HG02973 (cell line): ENCODE measurements at regions not wholly inside any gene's neighbourhood (a gene's known extent, or its start where the extent isn't known, plus 50 kb on each side); places are given as distances from the start of the nearest gene placed in this dataset.

Source experiments
- ATAC-seq: cut with Tn5 transposase; IDR thresholded peaks from one replicate; pipeline ENCODE4 v1.9.1; 2021; ENCODE audit warnings: moderate library complexity; ENCODE audit not compliant: unreplicated experiment

DNA sequence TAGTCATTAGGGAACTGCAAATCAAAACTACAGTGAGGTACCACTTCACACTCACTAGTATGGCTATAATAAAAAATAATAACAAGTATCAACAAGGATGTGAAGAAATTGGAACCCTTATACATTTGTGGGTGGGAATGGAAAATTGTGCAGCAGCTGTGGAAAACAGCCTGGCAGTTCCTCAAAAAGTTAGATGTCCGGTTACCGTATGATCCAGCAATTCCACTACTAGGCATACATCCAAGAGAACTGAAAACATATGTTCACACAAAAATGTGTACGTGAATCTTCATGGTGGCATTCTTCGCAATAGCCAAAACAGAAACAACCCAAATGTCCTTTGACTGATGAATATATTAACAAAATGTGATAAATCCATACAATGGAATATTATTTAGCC is 187.9 kb upstream of the LYSMD4 start:
- no peak for ATAC-seq

DNA sequence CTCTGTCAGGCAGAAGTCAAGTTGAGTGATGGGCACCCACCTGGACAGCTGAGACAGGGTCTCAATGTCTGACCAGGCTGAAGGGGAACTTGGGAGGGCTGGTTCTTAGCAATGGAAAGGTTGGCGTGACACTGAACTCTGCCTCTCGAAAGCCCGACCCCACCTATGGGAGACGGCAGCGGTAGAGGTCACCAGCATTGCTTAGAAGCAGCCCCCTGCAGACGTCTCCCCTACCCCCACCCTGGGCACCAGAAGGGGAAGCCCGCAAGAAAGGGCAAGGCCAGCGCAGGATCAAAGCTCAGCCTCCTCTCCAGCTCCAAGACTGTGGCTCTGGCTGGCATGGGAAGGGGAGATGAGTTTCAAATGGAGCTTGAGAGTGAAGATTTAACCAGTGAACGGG is 184.8 kb upstream of the LYSMD4 start:
- ATAC-seq, result no peak

- ATAC-seq, result no peak
Measured at GRCh38 chr15:99917252-99917651, 184.0 kb upstream of the LYSMD4 start.

DNA sequence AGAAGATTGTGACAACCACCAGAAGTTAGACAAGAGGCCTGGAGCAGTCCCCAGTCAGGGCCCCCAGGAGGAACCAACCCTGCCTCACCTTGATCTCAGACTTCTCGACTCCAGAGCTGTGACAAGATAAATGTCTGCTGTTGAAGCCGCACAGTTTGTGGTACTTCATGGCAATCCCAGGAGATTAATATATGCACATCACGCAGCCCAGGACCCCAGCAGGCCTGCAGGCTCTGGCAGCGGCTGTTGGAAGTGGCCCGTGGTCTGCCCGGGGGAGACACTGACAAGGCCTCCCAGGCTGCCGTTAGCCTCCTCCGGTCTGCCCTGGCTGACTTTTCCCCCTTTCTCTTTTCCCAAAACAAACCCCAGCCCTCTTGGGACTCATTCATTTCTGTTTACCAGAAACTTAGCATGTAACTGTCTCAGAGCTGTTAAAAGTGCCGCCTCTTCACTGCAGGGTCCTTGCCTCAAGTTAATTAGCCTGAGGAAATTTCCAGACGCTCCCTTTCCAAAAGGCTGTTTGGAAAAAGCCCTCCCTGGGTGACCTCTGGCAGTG is 183.5 kb upstream of the LYSMD4 start:
- ATAC-seq, result no peak

DNA sequence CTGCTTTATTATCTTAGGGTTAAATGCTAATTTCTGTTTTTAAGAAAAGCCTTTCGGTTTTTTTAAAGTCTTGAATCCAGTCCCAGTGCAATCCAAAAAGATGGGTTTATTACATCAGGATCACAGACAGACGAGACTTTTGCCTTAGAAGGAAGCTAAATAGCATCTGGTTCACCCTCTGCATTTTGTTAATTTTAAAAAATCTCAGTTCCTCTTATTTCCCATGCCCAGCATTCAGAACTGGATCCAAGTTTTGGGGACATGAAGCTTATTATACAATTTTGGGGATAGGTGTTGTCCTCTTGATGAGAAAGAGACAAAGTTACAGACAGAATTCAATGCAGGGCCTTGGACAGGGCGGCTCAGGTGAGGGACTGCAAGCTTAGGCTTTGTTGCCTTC is 181.5 kb upstream of the LYSMD4 start:
- ATAC-seq, result no peak

DNA sequence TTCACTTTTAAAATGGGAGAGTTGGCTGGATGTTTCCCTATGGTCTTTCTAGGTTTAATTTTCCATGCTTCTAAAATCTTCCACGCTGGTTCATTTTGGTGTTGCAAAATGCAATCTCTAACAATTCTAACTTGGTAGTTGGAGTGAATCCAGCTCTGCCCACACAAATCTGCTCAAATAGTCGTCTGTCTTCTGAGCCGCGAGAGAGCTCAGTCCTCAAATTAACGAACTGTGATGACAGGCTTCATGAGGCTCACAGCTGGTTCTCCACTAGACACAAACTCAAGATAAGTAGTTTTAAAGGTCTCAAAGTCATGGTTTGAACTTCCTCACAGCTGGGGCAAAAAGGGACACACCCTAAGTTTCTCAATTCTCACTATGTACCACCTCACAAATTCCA is 178.6 kb upstream of the LYSMD4 start:
- ATAC-seq, result no peak

DNA sequence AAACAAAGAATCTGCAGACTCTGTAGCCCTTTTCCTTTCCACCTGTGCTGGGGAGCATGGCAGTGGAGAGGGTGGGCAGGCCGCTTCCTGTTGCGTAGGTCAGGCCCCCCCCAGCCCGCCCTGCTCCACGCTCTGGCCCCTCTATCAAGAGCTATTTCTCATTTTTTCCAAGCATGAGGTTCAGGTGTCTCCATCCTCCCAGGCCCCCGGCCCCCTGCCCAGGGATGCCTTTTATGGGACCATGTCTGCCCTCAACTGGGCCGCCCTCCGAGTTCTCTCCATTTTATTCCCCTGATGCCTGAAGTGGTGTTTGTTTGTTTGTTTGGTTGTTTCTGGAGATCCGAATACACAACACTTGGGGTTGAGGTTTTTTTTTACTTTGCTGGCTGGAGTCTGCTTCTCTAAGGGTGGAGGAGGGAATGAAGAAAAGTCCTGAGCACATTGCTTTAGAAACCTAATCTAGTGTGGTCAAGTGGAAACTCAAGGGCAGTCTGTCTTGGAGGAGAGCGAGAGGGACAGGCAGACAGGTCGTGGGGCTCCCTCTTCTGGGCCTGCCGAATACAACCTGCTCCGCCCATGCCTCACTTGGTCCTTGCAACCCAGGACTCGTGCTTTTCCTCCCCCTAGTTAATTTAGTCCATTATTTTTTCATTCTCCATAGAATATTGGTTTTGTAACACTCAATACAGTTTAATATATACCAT is 176.5 kb upstream of the LYSMD4 start:
- ATAC-seq, result no peak

DNA sequence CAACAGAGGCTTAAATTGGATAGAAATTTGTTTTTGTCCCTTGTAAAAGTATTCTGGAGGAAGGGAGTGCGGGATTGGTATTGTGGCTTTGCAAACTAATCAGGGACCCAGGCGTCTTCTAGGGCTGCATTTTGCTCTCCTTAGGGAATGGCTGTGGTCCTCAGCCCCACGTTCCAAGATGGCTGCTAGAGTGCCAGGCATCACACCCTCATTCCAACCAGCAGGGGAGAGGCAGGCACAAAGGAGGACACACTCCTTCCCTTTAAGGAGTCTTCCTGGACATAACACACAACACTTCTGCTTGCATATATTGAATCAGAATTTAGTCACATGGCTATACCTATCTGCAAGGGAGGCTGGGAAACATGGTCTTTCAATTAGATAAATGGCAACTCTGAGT is 174.5 kb upstream of the LYSMD4 start:
- ATAC-seq, result no peak

GRCh38 chr15:99906793-99907192 is 173.6 kb upstream of the LYSMD4 start:
- ATAC-seq, result no peak

GRCh38 chr15:99906311-99906710 is 173.1 kb upstream of the LYSMD4 start:
- ATAC-seq, result no peak

DNA sequence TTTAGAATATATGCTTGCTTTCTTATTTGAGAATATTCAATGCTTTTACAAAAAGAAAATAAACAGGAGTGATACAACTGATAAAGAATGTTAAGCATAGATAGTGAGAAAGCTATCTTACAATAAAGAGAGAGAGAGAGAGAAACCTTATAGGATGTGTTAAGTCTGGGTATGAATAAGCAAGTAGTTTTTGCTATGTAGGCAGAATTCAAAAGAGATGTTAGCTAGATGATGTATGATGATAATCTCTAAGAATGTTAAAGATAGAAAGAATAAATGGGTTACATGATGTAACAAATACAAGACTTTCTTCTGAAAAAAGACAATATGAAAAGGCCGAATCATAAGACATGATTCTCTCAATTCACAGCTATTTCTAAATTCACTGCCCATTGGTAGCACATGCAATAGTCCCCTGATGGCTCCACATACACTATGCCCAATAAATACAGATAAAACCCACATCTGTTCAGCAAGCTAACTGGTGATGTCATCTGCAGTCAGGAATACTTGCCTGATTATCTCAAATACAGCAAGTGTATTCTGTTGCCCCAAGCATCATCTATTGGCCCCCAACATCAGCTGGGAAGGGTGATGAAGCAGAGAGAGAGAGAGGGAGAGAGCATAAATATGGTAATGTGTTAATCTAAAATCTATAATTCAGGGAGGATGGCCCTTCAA is 169.2 kb upstream of the LYSMD4 start:
- no peak for ATAC-seq

GRCh38 chr15:99895956-99896311 is 162.7 kb upstream of the LYSMD4 start:
- no peak for ATAC-seq

DNA sequence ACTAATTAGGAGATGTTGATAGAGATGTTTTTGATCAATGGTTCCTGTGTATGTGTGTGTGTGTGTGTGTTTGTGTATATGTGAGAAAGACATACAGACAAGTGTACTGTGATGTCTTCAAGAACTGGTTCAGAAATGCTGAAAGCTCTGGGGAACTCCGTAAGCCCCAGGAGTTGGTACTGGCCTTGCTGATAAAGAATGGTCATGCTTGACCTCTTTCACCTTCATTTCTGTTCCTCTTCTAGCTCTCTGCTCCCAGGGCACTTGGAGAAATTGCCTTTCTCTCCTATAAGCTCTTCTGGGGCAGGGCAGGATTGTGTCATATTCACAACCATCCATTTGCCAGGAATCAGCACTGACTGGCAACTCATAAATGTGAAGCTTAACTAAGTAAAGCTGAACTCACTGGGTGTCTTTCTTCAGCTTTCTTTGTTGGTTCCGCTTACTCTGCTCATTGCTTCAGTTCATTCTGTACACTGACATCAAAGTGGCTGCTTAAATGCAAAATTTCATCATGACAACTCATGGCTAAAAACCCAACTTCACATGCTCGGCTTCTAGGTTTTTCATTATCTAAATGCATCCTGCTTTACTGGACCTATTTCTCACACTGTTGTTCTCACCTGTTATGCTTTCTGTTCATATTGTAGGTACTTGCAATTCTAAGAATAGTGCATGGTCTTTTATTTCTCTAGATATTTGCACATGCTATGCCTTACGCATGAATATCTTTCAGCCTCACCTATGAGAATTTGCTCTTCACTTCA is 162.1 kb upstream of the LYSMD4 start:
- peak; percentile 60 for ATAC-seq

GRCh38 chr15:99878835-99879234 is 145.6 kb upstream of the LYSMD4 start:
- ATAC-seq, result no peak

DNA sequence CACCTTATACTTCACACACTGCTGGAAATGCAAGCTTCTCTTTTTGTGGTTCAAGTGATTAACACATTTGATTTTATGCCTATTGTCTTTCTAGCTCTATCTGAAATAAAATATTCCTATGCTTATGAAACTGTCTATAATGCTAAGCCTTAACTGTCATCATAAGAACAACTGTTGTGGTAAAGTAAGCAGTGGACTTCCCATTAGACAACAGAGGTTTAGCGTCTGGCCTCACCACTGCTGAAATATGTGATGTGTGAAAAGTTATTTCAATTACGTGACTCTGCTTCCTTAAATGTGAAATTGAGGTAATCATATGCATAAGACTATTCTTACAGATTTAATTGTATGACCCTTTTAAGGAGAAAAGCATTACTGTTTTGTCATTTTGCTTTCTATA is 140.2 kb upstream of the LYSMD4 start:
- ATAC-seq, result no peak

GRCh38 chr15:99863550-99864198 is 130.4 kb upstream of the LYSMD4 start:
- ATAC-seq, result no peak

- ATAC-seq, result no peak
Measured at GRCh38 chr15:99857836-99858235, 124.6 kb upstream of the LYSMD4 start.

DNA sequence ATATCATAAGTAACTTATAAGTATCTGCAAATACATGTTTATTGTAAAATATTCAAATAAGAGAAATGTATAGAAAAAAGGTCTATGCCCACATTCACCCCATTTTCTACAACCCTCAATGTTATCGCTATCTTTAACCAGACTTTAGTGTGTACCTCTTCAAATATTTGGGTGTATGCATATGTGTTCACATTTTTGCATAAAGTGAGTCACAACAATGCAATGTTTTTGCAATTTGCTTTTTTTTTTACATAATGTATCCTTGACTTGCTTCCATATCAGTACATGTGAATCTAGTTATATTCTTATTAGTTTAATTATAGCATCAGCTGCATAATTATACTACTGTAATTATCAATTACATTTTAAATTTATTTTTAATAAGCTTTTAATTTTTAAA is 117.3 kb upstream of the LYSMD4 start:
- ATAC-seq, result no peak

DNA sequence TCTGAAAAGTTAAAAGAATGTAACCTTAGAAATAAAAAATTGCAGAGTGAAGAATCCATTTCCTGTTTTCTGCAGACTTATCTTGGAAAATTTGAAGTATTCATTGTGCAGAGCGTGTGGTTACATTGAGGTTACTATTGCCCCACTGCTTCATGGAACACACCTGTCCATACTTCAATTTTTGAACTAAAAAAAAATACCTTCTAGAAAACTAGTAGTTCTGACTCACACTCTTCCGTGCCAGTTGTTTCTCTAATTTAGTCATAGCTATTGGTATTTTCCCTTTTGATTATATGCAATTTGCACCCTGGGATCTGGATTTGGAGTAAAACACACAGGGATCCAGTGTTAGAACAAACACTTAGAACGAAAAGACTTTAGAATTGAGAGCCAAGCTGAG is 111.8 kb upstream of the LYSMD4 start:
- ATAC-seq, result peak; percentile 71

GRCh38 chr15:99844150-99844549 is 110.9 kb upstream of the LYSMD4 start:
- ATAC-seq, result no peak

DNA sequence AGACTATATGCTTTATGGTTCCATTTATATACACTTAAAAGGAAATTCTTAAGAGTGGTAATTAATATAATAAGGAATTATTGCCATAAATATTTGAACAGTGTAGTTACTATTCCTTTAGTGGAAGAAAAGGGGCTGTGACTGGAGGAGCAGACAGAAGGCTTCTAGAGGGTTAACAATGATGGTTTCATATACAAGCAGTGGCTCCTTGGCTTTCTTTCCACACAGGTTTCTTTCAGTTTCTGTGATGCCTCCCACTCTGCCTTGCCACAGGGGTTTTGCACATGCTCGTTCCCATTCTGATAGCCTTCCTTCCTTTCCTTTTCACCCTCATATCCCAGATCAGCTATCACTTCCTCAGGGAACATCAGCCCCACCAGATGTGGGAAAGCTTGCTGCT is 108.8 kb upstream of the LYSMD4 start:
- no peak for ATAC-seq
